ENCODE measurements at regions not wholly inside any gene's neighbourhood (a gene's known extent, or its start where the extent isn't known, plus 50 kb on each side); places are given as distances from the start of the nearest gene placed in this dataset.
"Not testable (repeated sequence)": the region's sequence is repeated elsewhere in the genome, so short reads cannot be mapped to it uniquely, and the experiment has no call there.

GRCh38 chr9:135342206-135343130, 137.1 kb upstream of the PPP1R26 start:
- no peak for DNase-seq

DNA sequence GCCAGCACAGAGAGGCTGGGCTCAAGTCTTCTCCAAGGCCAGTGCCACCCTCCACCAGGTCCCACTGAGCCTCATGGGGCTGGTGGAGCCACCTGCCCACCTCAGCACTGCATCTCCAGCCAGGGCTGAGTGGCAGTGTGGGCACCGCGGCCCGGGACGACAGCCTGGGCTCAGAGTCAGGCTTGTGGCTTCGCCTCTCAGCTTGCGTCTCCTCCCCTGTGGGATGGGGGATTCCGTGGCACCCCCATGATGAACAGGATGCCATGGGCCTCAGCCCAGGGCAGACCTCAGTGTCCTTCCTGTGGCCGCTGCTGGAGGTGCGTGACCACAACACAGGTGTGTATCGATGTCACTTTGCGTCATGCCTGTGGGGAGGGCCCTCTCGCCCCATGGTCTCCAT, 136.4 kb upstream of the PPP1R26 start:
- no peak for DNase-seq

DNA sequence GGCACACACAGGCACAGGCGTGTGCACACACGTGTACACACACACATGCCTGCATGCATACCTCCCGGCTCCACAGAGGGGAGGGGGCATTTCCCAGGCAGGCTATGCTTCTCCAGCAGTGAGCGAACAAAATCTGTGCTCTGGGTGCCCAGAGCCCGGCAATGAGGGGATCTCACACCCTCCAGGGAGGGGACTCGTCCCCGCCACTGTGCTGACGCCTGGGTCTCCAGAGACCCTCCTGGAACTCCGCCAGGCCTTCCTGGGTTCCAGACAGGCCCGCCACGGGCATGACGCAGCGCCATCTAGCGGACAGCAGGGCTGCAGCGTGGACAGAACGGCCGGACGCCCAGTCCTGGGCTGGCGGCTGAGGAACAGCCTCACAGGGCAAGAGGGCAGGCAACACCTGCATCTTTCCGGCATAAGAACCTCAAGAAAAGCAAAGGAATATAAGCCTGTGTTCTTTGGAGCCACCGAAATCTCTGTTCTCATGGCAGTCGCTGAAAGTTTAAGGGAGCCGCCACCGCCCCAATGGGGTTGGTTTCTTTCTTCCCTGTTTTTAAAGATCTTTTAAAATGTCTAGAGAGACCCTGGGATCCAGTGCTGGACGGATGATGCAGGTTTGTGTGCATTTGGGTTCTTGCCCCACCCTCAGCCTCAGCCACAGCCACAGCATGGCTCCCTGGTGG, 135.6 kb upstream of the PPP1R26 start:
- DNase-seq, result peak; percentile 52

GRCh38 chr9:135344523-135344901, 135.1 kb upstream of the PPP1R26 start:
- DNase-seq, result no peak

DNA sequence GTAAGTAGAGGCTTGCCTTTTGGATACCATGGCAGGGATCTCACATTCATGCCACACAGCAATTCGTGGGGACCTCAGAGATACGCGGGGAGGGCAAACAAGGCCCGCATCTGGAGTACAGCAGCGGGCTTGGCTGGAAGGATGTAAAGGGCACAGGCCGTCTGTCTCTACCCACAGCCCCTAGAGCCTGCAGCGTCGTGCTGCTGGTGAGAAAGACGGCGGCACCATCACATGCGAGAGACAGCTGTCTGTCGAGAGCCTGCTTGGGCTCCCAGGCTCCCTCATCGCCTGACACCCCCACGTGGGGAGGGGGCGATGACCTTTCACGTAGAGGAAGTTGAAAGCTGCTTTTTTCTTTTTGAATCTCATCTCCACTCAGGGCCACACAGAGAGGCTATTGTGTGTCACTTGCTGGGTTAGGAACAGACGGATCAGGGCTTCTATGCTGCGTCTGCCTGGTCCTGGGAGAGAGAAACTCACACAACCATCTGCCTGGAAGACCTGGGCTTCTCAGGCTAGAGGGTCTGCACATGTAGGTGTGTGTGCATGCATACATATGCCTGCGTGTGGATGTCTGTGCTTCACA, 134.6 kb upstream of the PPP1R26 start:
- DNase-seq, result no peak

GRCh38 chr9:135345775-135346433, 133.7 kb upstream of the PPP1R26 start:
- DNase-seq, result no peak

DNA sequence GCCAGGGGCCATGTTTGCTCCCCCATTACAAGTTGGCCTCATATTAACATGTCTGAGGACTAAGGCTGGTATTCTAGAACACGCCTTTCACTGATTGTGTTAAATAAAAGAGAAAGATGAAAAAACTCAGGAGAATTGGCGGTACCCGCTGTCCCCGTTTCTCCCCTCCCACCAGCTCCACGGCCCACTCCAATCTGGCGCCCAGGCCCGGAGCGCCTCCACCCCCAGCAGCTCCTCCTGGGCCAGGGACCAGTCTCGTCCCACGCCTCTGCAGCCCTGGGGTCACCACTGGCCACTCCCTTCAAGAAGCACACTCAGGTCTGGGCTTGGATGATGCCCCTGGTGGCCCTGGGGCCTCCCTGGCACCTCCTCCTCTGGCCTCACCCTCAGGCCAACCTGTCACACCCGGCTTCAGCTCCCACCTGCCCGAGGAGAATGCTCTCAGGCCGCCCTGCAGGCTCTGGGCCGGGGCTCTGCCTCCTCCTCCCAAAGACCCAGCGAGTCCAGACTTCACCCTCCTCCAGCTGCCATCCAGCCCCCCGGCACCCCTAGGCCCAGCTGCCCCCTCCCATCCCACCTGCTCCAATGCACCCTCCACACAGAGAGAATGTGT, 133.0 kb upstream of the PPP1R26 start:
- no peak for DNase-seq

DNA sequence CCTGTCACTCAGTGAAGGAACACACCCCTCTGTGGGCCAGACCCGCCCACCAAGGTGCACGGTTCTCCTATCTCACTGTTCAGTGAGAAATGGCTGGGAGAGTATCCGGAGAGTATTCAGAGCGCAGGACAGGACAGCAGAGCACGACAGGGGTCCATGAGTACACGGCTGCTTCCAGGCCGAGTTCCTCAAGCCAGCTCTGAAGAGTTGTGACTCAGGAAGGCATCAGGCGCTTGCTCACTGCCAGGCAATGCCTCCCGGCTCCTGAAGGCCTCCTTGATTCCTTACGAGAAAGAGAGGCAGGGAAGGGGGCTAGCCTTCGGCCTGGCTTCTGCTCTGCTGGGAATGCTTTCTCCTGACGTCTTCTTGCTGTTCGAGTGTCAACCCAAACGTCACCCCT, 132.1 kb upstream of the PPP1R26 start:
- no peak for DNase-seq

DNA sequence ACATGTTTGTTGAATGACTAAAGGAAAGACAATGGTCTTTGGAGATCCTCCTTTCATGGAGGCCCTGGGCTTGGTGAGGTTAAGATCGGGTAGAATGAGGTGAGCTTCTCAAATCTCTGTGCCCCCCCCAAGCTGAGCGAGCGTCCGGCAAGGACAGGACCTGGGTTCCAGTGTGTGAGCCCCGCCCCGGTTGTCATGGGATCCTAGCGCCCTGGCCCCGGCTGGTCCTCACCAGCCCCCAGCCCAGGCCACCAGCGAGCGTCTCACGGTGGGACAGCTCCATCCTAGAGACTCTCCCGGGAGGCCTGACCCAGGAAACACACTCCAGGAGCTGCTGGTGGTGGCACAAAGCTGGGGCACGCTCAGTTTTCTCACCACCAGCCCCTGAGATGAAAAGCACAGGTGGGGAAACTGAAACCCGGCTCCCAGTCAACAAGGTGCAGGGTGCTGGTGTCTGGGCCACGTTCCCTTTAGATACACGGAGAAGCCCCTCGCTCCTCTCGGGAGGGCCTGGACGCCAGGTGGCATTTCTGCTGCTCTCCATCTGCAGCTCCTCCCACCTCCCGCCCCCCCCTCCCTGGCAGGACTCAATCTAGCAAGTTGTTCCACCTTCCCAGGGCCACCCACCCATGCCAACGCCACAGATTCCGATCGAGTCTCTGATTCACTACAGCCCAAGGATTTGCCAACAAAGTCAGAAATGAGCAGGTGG, 131.3 kb upstream of the PPP1R26 start:
- DNase-seq, result no peak

GRCh38 chr9:135348788-135349150, 130.8 kb upstream of the PPP1R26 start:
- DNase-seq, result no peak

GRCh38 chr9:135349212-135350002, 130.2 kb upstream of the PPP1R26 start:
- no peak for DNase-seq

DNA sequence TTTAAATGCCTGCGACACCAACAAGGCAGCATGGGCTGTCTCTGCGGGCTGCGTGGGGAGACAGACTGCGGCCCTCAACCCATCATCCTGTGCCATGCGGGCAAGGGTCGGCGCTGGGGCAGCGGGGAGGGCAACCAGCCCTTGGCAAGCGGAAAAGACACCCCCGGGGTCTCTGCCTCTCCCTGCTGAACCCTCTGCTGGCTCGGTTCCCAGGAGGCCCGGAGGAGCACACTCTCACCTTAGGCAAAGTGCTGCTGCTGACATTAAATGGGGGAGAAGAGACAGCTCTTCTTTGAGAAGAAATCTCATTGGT, 129.6 kb upstream of the PPP1R26 start:
- no peak for DNase-seq

DNA sequence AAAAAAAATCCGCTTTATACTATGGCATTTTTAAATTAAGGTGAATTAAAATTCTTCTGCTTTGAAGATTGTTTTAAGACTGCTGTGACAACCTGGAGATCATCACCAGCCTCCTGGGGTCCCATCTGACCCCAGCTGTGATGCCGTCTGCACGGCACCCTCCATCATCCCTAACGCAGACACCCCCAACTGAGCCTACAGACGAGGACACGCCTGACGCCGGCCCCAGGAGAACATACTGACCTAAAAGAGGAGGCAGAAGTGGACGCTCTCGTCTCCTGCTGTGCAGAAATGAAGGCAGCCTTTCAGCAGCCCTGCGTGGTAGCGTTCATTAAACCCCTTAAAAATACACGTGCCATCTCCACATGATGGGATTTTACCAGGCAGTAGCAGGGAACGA, 125.6 kb upstream of the PPP1R26 start:
- DNase-seq, result no peak

DNA sequence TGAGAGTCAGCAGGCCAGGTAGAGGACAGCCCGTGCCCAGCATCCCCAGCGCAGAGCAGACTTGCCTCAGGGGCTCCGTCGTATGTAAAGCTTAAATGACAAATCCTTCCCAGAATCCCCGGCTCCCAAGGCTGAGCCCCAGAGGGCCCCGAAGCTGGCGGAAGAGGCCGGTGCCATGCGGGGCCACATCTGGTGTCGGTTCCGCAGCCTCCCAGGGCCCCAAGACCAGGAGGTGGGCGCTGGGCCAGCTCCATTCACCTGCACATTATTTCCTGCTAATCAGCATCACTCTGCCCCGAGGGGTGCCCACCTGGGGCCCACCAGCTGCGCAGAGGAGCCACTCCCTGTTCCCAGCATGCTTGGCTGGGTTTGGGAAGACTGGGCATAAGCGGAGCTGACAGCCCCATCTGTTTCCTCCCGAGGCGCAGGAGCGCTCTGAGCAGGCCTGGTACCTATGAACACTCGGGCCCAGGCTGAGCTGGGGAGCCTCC, 124.0 kb upstream of the PPP1R26 start:
- no peak for DNase-seq

GRCh38 chr9:135356021-135356420, 123.6 kb upstream of the PPP1R26 start:
- DNase-seq, result no peak

DNA sequence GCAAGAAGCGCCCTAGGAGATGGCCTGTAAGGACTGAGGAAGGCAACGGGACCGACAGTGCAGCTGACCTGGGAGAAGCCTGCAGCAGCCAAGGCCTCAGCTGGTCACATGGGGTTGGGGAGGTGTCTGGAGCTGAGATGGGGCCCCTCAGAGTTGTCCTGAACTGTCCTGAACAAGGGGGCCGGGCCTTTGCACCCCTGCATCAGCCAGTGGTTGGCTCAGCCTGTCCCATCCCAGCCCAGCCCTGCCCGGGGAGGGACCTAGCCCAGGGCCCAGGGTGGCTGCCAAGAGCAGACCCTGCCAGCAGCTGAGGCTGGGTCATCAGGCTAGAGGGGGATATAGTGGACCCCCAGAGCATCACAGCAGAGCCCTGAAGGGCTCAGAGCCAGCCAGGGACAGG, 122.8 kb upstream of the PPP1R26 start:
- DNase-seq, result no peak

- DNase-seq, result no peak
Observed at GRCh38 chr9:135357863-135358551, 121.6 kb upstream of the PPP1R26 start.

DNA sequence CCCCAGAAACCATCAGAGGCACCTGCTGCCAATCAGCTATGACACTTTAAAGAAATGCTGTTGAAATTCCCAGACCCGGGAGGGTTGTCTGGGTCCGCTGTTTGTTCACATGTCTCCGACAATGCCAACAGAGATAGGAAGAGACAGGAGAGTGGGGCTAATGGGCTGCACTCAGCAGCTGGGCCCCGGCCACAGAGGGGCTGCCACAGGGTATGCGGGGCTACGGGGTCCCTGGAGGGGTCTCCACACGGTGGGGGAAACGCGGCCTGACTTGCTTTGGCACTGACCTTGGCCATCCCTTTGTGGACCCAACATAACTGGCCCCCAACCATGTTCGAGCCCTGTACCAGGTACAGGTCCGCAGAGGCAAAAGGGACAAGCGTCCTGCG, 121.0 kb upstream of the PPP1R26 start:
- no peak for DNase-seq

DNA sequence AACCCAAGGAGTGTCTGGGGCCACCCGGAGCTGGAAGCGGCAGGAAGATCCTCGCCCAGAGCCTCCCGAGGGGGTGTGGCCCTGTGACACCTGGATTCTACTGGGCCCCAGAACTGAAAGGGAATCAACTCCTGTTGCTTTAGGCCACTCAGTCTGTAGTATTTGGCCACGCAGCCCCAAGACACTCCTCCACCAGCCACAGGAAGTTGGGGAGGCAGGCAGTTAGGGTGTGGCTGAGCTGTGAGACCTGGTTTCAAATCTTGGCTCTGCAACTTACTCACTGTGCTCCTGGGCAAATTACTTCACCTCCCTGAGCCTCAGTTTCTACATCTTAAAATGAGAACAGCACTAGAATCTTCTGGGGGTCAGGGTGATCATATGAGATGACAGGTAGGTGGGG, 119.8 kb upstream of the PPP1R26 start:
- DNase-seq, result no peak

DNA sequence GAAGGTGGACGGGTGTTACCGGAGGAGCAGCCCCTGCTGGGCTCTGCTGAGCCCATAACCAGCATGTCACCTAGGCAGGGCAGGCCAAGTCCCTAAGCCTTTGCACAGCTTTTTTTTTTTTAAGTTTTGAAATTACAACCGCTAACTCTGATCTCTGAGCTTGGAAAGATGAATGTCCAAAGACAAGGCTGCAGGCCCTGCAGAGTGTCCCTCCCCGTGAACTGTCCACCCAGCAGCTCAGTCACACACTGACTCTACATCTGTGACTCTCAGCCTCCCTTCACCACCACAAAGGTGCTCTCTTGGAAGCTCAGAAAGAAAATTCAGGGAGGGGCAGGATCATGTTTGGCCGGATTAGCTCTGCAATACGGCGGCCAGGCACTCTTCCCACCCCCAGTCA, 119.0 kb upstream of the PPP1R26 start:
- DNase-seq, result no peak

GRCh38 chr9:135361668-135362067, 117.9 kb upstream of the PPP1R26 start:
- DNase-seq, result not testable (repeated sequence)
